Activated naive CD8-positive, alpha-beta T cell (primary cell): ENCODE measurements at regions not wholly inside any gene's neighbourhood (a gene's known extent, or its start where the extent isn't known, plus 50 kb on each side); places are given as distances from the start of the nearest gene placed in this dataset.

Experiments used
- H3K27ac Mint-ChIP-seq: one replicate; pipeline ENCODE4 v1.8.0; 2021; ENCODE audit warnings: mixed read lengths
- H3K27me3 Mint-ChIP-seq: one replicate; pipeline ENCODE4 v1.8.0; 2021; ENCODE audit warnings: mixed read lengths
- H3K36me3 Mint-ChIP-seq: one replicate; pipeline ENCODE4 v1.8.0; 2021; ENCODE audit warnings: mixed read lengths
- H3K4me1 Mint-ChIP-seq: one replicate; pipeline ENCODE4 v1.8.0; 2021; ENCODE audit warnings: low read depth, mixed read lengths
- H3K4me3 Mint-ChIP-seq: one replicate; pipeline ENCODE4 v1.8.0; 2021; ENCODE audit warnings: mild to moderate bottlenecking, mixed read lengths
- H3K9me3 Mint-ChIP-seq: one replicate; pipeline ENCODE4 v1.8.0; 2021; ENCODE audit warnings: low read depth, mixed read lengths

DNA sequence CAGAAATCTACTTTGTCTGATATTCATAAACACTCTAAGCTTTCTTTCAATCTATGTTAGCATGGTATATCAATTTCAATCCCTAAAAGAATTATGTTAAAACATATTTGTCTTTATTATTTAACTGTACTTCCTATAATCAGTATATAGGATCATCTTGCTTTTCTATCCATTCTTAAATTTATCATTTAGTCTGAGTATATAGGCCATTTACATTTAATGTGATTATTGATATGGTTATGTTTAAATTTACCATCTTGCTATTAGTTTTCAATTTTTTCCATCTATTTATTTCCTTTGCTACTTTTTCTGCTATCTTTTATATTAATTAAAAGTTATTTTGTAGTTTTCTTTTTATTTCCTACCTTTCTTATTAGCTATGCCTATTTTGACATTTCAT, 174.8 kb upstream of the MBNL1 start:
- Mint-ChIP-seq H3K27me3 (no peaks in the 10 kb centered on the region), H3K27ac (no peak overlapping the region), H3K4me1 (no peaks in the 10 kb centered on the region), H3K4me3 (no peak overlapping the region), H3K36me3 (no peaks in the 10 kb centered on the region), H3K9me3 (no peaks in the 10 kb centered on the region)

DNA sequence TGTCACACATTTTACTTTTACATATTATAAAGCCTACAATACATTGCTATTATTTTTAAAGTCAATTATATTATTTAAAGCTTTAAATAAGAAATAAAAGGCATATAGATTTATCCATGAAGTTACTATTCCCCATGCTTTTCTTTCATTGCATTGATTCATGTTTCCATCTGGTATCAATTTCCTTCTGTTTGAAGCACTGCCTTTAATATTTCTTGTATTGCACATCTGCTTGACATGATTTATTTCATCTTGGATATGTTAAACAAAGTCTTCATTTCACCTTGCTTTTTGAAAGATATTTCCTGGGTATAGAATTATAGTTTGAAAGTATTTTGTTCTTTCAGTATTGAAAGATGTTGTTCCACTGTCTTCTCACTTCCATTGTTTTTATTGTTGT, 174.3 kb upstream of the MBNL1 start:
- H3K9me3 Mint-ChIP-seq = no peaks in the 10 kb centered on the region
- no peaks in the 10 kb centered on the region for H3K36me3 Mint-ChIP-seq
- no peaks in the 10 kb centered on the region for H3K27me3 Mint-ChIP-seq
- no peaks in the 10 kb centered on the region for H3K4me1 Mint-ChIP-seq
- H3K27ac Mint-ChIP-seq = no peak overlapping the region
- H3K4me3 Mint-ChIP-seq = no peak overlapping the region

DNA sequence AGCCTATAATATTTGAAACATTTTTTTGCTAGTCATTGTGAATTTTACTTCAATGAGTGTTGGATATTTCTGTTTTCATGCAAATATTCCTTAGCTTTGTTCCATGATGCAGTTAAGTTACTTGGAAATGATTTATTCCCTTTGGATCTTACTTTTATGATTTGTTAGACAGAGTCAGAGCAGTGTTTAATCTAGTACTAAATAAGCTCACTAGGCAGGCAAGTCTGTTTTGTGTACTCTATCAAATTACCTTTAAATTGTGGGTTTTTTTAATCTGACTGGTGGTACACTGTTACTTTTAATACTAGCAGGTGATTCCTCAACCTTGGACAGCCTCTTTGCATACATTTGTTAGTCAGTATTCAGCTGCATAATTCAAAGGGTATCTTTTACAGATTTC, 173.3 kb upstream of the MBNL1 start:
- Mint-ChIP-seq H3K27ac (no peak overlapping the region), H3K36me3 (no peaks in the 10 kb centered on the region), H3K27me3 (no peaks in the 10 kb centered on the region), H3K4me3 (no peak overlapping the region), H3K4me1 (no peaks in the 10 kb centered on the region), H3K9me3 (no peaks in the 10 kb centered on the region)

DNA sequence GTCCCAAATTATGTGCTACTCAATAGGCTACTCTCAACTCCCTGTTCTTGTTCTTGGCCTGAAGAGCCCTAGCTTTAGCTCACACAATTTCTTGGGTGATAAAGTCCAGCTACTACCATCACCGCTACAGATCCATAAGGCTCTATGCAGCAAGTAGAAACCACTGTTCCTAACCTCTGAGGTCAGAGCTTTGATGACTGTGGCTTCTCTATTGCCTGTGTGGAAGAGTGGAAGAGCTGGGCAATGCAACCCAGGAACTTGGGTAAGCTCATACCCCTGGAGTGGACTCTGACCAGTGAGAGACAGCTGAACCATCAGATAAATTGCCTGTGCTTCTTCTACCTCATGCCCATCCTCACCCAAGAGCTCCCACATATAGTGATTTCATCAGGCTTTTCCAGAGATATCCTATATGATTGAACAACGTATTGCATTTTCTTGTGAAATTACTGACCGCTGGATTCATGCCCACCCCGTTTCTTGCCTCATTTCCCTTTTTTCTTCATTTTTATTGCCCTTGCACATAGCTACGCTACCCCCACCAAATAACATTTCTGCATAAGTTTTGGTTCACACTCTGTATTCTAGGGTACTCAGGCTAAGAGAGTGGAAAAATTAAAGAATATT, 172.3 kb upstream of the MBNL1 start:
- H3K36me3 Mint-ChIP-seq = no peaks in the 10 kb centered on the region
- no peaks in the 10 kb centered on the region for H3K4me1 Mint-ChIP-seq
- H3K27me3 Mint-ChIP-seq = no peaks in the 10 kb centered on the region
- no peaks in the 10 kb centered on the region for H3K9me3 Mint-ChIP-seq
- H3K27ac Mint-ChIP-seq = no peak overlapping the region
- no peak overlapping the region for H3K4me3 Mint-ChIP-seq

DNA sequence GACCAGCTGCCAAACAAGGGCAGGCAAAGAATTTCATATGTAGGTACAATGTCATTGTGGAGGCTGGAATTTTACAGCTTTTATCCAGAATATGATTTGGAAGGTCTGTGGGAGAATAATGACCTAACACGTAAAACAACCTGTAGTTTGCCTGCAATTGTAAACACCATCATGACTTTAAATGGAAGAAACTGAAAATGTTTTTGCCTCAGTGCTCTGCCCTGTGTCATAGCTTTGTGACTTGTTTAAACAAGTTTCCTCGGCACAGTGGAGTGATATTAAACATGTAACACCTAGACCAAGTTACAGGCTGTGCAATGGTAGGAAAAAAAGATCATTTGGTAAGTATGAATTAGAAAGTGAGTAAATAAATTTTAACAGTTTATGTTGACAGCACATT, 171.6 kb upstream of the MBNL1 start:
- no peaks in the 10 kb centered on the region for H3K27me3 Mint-ChIP-seq
- H3K36me3 Mint-ChIP-seq = no peaks in the 10 kb centered on the region
- H3K4me3 Mint-ChIP-seq = no peak overlapping the region
- no peaks in the 10 kb centered on the region for H3K9me3 Mint-ChIP-seq
- H3K4me1 Mint-ChIP-seq = no peaks in the 10 kb centered on the region
- H3K27ac Mint-ChIP-seq = no peak overlapping the region

DNA sequence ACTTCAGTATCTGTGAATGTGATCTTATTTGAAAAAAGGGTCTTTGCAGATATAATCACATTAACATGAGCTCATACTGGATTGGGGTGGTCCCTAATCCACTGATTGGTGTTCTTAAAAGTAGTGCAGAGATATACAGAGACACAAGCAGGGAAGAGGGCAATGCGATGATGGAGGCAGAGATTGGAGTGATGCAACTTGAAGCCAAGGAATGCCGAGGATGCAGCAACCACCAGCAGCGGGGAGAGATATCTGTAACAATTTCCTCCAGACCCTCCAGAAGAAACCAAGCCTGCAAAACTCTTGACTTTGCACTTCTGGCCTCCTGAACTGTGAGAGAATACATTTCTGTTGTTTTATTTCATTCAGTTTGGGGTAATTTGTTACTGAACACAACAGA, 171.0 kb upstream of the MBNL1 start:
- H3K4me3 Mint-ChIP-seq = no peak overlapping the region
- H3K27me3 Mint-ChIP-seq = no peaks in the 10 kb centered on the region
- H3K9me3 Mint-ChIP-seq = no peaks in the 10 kb centered on the region
- H3K4me1 Mint-ChIP-seq = no peaks in the 10 kb centered on the region
- no peaks in the 10 kb centered on the region for H3K36me3 Mint-ChIP-seq
- no peak overlapping the region for H3K27ac Mint-ChIP-seq

DNA sequence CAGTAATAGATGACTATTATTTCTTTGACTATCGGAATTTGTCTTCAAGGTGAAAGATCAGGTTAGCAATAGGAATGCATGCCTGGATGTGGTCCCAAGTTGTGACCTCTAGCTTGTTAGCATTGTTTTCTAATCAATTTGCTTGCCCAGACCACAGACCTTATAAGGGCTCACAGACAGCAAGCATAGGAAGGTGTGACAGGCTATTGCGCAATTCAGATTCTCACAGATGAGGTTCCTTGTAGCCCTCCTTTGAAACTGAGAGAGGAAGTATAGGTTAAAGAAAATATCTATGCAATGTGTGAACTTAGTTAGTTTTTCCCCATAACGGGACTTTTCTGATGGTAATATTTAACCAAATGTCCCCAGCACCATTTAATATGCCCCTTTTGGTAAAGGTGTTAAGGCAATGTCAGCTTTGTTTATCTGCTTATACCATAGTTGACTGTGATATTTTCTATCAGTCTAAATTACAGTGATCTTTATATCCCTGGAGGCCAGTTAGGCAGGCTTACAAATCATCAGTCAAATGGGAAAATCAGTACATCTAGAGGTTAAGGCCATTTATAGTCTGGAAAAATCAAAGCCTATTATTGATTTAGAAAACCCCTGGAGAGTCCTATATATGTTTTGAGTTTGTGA, 168.1 kb upstream of the MBNL1 start:
- Mint-ChIP-seq H3K4me3 (no peak overlapping the region), H3K27ac (no peak overlapping the region), H3K9me3 (no peaks in the 10 kb centered on the region), H3K36me3 (no peaks in the 10 kb centered on the region), H3K4me1 (no peaks in the 10 kb centered on the region), H3K27me3 (no peaks in the 10 kb centered on the region)

DNA sequence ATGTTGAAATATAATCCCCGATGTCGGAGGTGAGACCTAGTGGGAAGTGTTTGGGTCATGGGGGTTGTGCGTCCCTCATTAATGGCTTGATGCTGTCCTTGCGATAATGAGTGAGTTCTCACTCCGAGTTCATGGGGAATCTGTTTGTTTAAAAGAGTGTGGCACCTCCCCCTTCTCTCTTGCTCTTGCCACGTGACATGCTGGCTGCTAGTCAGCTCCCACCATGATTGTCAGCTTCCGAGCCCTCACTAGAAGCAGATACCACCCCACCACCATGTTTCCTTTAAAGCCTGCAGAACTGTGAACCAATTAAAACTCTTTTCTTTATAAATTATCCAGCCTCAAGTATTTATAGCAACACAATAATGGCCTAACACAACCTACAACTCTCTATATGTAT, 166.3 kb upstream of the MBNL1 start:
- Mint-ChIP-seq H3K9me3 (no peaks in the 10 kb centered on the region), H3K4me1 (no peaks in the 10 kb centered on the region), H3K27me3 (no peaks in the 10 kb centered on the region), H3K27ac (no peak overlapping the region), H3K4me3 (no peak overlapping the region), H3K36me3 (no peaks in the 10 kb centered on the region)

DNA sequence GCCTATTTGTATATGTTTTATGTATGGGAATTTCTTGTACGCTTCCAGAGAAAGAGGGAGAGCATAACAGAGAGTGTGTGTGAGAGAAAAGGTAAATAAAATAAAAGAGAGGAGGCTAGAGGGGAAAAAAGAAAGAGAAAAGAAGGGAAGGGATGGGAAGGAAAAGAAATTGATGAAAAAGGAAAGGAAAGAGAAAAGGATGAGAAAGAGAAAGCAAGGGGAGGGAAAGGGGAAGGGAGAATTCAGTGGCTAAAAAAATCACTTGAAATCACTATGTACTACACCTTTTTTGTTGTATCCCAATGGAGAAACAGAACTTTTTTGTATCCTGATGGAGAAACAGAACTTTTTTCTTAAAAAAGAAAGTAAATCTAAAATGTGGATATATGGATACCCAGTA, 165.5 kb upstream of the MBNL1 start:
- Mint-ChIP-seq H3K4me1 (no peaks in the 10 kb centered on the region), H3K4me3 (no peak overlapping the region), H3K36me3 (no peaks in the 10 kb centered on the region), H3K9me3 (no peaks in the 10 kb centered on the region), H3K27ac (no peak overlapping the region), H3K27me3 (no peaks in the 10 kb centered on the region)

DNA sequence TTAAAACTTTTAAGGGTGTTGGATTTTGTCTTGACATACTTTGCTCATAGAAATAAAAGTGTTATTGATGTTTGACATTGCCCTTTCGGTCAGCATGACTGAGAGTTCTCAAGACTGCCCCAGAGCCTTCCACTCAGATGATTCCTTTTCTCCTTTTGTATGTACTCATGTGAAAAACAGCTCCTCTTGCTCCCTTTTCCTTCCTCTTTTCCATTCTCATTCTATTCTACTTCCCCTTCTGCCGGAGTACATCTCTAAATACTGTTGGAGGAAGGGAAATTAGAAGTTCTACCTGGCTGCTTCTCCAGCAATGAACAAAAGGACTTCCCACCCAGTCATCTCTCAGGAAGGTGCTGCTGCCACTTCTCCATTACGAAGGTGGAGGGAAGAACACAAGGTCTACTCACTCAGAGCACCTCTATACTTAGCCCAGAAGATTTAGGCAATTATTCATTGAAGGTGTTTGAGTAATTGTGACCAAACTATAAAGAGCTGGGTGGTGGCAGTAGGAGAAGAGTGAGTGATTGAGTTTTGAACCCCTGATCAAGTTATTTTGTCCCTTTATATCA, 163.8 kb upstream of the MBNL1 start:
- Mint-ChIP-seq H3K27ac (no peak overlapping the region), H3K9me3 (no peaks in the 10 kb centered on the region), H3K4me1 (no peaks in the 10 kb centered on the region), H3K4me3 (no peak overlapping the region), H3K36me3 (no peaks in the 10 kb centered on the region), H3K27me3 (no peaks in the 10 kb centered on the region)

DNA sequence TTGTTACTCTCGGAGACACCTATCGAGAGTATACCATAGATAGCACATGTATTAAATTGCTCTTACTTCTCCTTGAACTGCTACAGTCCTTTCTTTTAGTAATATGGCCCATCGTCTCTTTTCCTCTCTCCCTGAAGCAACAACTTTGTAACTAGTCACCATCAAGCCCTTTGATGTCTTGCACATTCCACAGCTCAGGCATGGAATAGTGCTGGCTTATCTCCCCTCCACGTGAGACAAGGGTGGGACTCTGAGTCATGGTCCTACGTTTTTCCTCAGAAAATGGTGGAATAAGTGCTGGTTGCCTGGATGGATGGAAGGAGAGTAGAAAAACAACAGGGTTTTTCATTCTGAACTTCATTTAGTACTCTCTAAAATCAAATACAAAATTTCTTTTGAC, 163.3 kb upstream of the MBNL1 start:
- H3K4me1 Mint-ChIP-seq = no peaks in the 10 kb centered on the region
- no peaks in the 10 kb centered on the region for H3K27me3 Mint-ChIP-seq
- no peaks in the 10 kb centered on the region for H3K36me3 Mint-ChIP-seq
- no peaks in the 10 kb centered on the region for H3K9me3 Mint-ChIP-seq
- no peak overlapping the region for H3K4me3 Mint-ChIP-seq
- H3K27ac Mint-ChIP-seq = no peak overlapping the region

DNA sequence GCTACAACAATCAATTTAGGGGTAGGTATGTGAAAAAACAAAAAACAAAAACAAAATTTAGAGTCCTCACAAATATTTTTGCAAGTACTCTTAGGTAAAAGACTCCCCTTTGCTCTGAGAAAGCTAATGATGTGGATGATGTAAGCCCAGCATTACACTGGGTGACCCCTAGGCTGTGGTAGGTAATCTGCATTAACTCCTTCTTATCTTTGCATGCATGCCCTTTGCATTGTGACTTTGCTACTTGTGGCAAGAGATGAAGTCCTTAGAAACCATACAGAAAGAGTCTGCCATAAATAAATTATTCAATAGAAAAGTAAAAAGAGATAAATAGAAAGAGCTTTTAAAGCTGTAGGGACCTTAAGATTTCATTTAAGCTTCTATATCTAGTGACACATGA, 159.7 kb upstream of the MBNL1 start:
- Mint-ChIP-seq H3K36me3 (no peaks in the 10 kb centered on the region), H3K4me3 (no peak overlapping the region), H3K4me1 (no peaks in the 10 kb centered on the region), H3K27ac (no peak overlapping the region), H3K27me3 (no peaks in the 10 kb centered on the region), H3K9me3 (no peaks in the 10 kb centered on the region)

DNA sequence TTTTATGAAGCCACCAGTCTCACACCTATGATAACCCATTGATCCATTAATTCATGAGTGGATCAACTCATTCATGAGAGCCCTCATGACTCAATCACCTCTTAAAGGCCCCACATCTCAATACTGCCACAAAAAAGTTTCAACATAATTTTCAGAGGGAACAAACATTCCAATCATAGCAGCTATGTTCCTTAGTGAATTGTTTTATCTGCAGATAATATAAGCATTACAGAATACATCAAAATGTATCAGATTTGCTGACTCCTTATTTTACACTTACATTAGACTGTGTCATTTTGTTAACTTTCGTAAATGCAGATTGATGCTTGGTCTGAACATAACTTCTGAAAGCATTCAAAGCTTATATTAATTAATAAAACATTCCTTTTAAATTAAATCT, 155.3 kb upstream of the MBNL1 start:
- Mint-ChIP-seq H3K4me3 (no peak overlapping the region), H3K9me3 (peaks cover 3% of the 10 kb centered on the region), H3K4me1 (no peaks in the 10 kb centered on the region), H3K27me3 (no peaks in the 10 kb centered on the region), H3K36me3 (peaks cover 1% of the 10 kb centered on the region), H3K27ac (no peak overlapping the region)

DNA sequence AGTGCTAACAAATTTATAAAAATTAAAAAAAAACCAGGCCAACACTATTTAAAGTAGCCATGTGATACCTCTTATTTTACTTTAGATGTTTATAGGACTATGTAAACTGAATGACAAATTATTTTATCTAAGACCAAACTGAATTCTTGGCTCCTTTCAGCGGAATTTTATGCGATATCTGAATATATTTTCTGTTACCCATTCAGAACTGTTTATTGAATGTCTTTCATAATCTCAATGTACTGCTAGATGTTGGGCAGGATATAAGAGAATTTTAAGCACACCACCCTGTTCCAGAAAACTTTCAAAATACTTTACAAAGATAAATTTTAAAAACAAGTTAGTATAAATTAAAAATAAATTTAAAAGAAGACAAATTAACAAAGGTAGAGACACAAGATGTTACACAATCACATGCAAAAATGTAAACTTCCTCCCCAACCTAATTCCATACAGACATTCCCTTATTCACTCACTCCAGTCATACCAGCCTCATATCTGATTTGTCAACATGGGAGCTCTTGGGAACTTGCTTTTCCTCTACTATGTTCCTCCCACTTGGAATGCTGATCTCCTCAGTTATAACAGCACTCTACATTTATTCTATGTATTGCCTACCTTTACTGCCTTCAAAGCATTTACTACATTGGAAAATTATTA, 154.6 kb upstream of the MBNL1 start:
- Mint-ChIP-seq H3K4me1 (no peaks in the 10 kb centered on the region), H3K27me3 (no peaks in the 10 kb centered on the region), H3K36me3 (peaks cover 2% of the 10 kb centered on the region), H3K4me3 (no peak overlapping the region), H3K27ac (no peak overlapping the region), H3K9me3 (peaks cover 3% of the 10 kb centered on the region)

DNA sequence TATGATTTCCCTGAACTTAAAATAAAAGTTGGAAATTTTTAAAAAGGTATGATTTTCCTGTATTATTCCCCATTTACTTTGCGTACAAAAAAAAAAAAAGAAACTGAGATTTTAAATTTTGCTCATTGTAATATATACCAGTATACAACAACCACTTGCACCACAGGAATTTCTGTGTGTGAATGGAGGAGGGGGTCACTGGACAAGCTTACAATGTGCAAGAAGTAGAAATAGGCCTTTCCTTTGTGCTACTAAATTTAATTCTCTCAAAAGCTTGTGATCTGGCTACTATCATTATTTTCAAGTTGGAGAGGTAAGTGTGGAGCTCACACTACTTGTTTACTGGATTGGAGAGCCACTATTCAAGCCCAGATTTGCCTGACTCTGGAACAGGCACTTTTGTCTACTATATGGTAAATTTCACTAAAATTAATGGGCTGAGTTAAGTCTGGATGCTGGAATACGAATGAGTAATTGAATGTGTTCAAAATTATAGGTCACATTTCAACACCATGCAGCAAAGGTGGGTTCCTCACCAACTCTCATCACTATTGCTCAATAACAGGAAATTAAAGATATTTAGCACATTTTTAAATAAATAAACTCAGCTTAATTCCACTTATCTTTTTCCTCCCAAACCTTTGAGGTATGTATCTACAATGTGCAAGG, 148.0 kb upstream of the MBNL1 start:
- peaks cover 5% of the 10 kb centered on the region for H3K36me3 Mint-ChIP-seq
- H3K9me3 Mint-ChIP-seq = peaks cover 3% of the 10 kb centered on the region
- H3K4me3 Mint-ChIP-seq = no peak overlapping the region
- peaks cover 1% of the 10 kb centered on the region for H3K27me3 Mint-ChIP-seq
- no peak overlapping the region for H3K27ac Mint-ChIP-seq
- H3K4me1 Mint-ChIP-seq = peaks cover 11% of the 10 kb centered on the region
